Fibroblast of lung (primary cell): ENCODE measurements at regions not wholly inside any gene's neighbourhood (a gene's known extent, or its start where the extent isn't known, plus 50 kb on each side); places are given as distances from the start of the nearest gene placed in this dataset.

Experiments used
- EZH2 ChIP-seq: IDR thresholded peaks from 2 replicates; pipeline ENCODE4 v1.5.1; 2012; ENCODE audit warnings: low read length, control low read depth, mild to moderate bottlenecking; ENCODE audit errors: missing control alignments
- TF ChIP-seq, protein P1 (sequence below), 2 donors: IDR thresholded peaks in 1 of 2; conservative IDR thresholded peaks in 1 of 2; 1 replicate in 1 of 2; 2 replicates in 1 of 2; pipeline ENCODE4 v1.5.1; 2011 to 2012; ENCODE audit warnings: low read length in 2 of 2, control low read depth in 1 of 2, inconsistent platforms in 1 of 2, low read depth in 1 of 2, mild to moderate bottlenecking in 1 of 2

GRCh38 chr2:215633360-215633759, 197.5 kb upstream of the FN1 start:
- TF ChIP-seq, protein P1, sequence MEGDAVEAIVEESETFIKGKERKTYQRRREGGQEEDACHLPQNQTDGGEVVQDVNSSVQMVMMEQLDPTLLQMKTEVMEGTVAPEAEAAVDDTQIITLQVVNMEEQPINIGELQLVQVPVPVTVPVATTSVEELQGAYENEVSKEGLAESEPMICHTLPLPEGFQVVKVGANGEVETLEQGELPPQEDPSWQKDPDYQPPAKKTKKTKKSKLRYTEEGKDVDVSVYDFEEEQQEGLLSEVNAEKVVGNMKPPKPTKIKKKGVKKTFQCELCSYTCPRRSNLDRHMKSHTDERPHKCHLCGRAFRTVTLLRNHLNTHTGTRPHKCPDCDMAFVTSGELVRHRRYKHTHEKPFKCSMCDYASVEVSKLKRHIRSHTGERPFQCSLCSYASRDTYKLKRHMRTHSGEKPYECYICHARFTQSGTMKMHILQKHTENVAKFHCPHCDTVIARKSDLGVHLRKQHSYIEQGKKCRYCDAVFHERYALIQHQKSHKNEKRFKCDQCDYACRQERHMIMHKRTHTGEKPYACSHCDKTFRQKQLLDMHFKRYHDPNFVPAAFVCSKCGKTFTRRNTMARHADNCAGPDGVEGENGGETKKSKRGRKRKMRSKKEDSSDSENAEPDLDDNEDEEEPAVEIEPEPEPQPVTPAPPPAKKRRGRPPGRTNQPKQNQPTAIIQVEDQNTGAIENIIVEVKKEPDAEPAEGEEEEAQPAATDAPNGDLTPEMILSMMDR (conservative IDR thresholded peaks at IDR 0.05 in 1 of 2, IDR thresholded peaks at IDR 0.05 in 1 of 2; ENCODE audit: low read depth in 1 of 2, low read length in 2 of 2): no peak
- no peak for TF ChIP-seq EZH2
